Keratinocyte (primary cell): ENCODE measurements at regions not wholly inside any gene's neighbourhood (a gene's known extent, or its start where the extent isn't known, plus 50 kb on each side); places are given as distances from the start of the nearest gene placed in this dataset.

ENCODE experiments used
- CTCF ChIP-seq, 3 experiments: IDR thresholded peaks in 1 of 3; conservative IDR thresholded peaks in 1 of 3; optimal IDR thresholded peaks in 1 of 3; 2 replicates in 2 of 3; 3 replicates in 1 of 3; pipeline versions ENCODE3 to v1.5.1; 2011; ENCODE audit warnings: low read length in 3 of 3, mild to moderate bottlenecking in 3 of 3, moderate library complexity in 2 of 3, control low read depth in 1 of 3, inconsistent platforms in 1 of 3; ENCODE audit not compliant: insufficient read depth in 2 of 3; ENCODE audit errors: extremely low read depth in 1 of 3
- EZH2 ChIP-seq: IDR thresholded peaks from one replicate; pipeline ENCODE4 v1.6.1; 2012; ENCODE audit warnings: inconsistent platforms, mild to moderate bottlenecking, low read length, moderate library complexity

- no peak for TF ChIP-seq CTCF (optimal IDR thresholded peaks at IDR 0.05 in 1 of 3, IDR thresholded peaks at IDR 0.05 in 1 of 3, conservative IDR thresholded peaks at IDR 0.05 in 1 of 3; ENCODE audit: extremely low read depth in 1 of 3, insufficient read depth in 2 of 3, low read length in 3 of 3)
- TF ChIP-seq EZH2: no peak
Measured at GRCh38 chrX:18098763-18099162, 121.9 kb downstream of the BEND2 start.
